Inflammatory macrophage (primary cell): ENCODE measurements at regions not wholly inside any gene's neighbourhood (a gene's known extent, or its start where the extent isn't known, plus 50 kb on each side); places are given as distances from the start of the nearest gene placed in this dataset.

Experiments used
- DNase-seq, 2 donors: peaks; one replicate each; pipeline ENCODE4 v3.0.0-alpha.2; 2020 to 2022

- no peak for DNase-seq
These were observed 487.0 kb downstream of the TBC1D22A start for GRCh38 chr22:47249370-47249928.

- DNase-seq: no peak
These were observed 486.5 kb downstream of the TBC1D22A start for GRCh38 chr22:47248925-47249324.

- no peak for DNase-seq
These were observed 485.3 kb downstream of the TBC1D22A start for GRCh38 chr22:47247579-47248240.

- no peak for DNase-seq
These were observed 483.3 kb downstream of the TBC1D22A start for GRCh38 chr22:47245786-47246185.

GRCh38 chr22:47245286-47245685 is 482.8 kb downstream of the TBC1D22A start:
- no peak for DNase-seq

- DNase-seq: no peak
These were observed 477.7 kb downstream of the TBC1D22A start for GRCh38 chr22:47240116-47240515.

GRCh38 chr22:47239474-47239860 is 477.0 kb downstream of the TBC1D22A start:
- no peak for DNase-seq

GRCh38 chr22:47238690-47239473 is 476.4 kb downstream of the TBC1D22A start:
- DNase-seq: no peak

- DNase-seq: no peak
These were observed 475.5 kb downstream of the TBC1D22A start for GRCh38 chr22:47237890-47238480.

GRCh38 chr22:47236718-47237117 is 474.3 kb downstream of the TBC1D22A start:
- no peak for DNase-seq

GRCh38 chr22:47236161-47236560 is 473.7 kb downstream of the TBC1D22A start:
- DNase-seq: no peak

GRCh38 chr22:47233316-47234243 is 471.1 kb downstream of the TBC1D22A start:
- DNase-seq: no peak

GRCh38 chr22:47232753-47233152 is 470.3 kb downstream of the TBC1D22A start:
- DNase-seq: no peak

GRCh38 chr22:47232197-47232596 is 469.7 kb downstream of the TBC1D22A start:
- no peak for DNase-seq

GRCh38 chr22:47231759-47232158 is 469.3 kb downstream of the TBC1D22A start:
- DNase-seq: no peak

- no peak for DNase-seq
These were observed 468.3 kb downstream of the TBC1D22A start for GRCh38 chr22:47230741-47231140.

- no peak for DNase-seq
These were observed 467.8 kb downstream of the TBC1D22A start for GRCh38 chr22:47230251-47230650.

GRCh38 chr22:47228767-47229166 is 466.3 kb downstream of the TBC1D22A start:
- no peak for DNase-seq

- DNase-seq: no peak
These were observed 463.6 kb downstream of the TBC1D22A start for GRCh38 chr22:47225931-47226633.

- no peak for DNase-seq
These were observed 462.9 kb downstream of the TBC1D22A start for GRCh38 chr22:47225080-47225930.
